Activated CD4-positive, alpha-beta T cell treated with anti-CD3 and anti-CD28 coated beads, Interleukin-2, amount 50 U/mL, for 48 hours (primary cell): ENCODE measurements at regions not wholly inside any gene's neighbourhood (a gene's known extent, or its start where the extent isn't known, plus 50 kb on each side); places are given as distances from the start of the nearest gene placed in this dataset.
A peak's percentile ranks its signal among the peaks of the same experiment; 100 is the strongest.

Source experiments
- DNase-seq, 2 experiments: peaks; one replicate each; pipeline ENCODE4 v3.0.0-alpha.2; 2020

- DNase-seq: no peak
Measured at GRCh38 chr9:13988944-13989343, 325.0 kb downstream of the NFIB start.

DNA sequence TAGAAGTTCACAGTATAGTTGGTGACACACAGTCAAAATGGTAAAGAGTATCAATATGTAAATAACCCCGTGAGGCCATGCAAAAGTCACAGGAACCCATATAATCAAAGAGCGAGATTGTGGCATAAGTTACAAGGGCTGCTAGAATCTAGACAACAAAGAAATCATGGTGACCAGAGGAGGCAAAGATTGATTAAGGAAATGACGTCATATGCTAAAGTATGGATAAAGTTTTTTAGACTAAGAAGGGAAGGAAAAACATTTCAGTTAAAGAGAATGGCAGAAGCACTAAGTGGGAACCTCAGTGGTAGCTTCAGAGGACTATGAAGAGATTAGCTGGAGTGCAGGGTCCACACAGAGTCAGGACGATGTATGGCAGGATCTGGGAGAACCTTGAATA is 330.3 kb downstream of the NFIB start:
- DNase-seq: no peak

DNA sequence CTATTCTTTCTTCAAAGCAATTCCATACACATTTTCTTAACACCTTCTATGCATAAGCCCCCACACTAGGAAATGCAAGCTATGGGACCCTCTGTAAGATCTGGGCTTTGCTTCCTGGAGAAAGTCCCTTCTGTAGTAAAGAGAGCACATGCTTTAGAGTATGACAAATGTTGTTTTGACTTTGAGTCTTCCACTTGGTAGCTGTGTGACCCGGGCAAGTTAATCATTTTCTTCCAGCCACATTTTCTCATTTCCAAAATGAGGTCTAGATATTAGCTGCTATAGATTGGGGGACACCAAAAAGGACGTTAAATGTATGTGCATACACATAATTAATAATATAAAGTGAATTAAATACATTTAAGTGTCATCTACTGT is 334.0 kb downstream of the NFIB start:
- DNase-seq: no peak

- no peak for DNase-seq
Measured at GRCh38 chr9:13975611-13976290, 338.2 kb downstream of the NFIB start.

GRCh38 chr9:13974891-13975290 is 339.1 kb downstream of the NFIB start:
- DNase-seq: no peak

- DNase-seq: no peak
Measured at GRCh38 chr9:13971966-13972655, 341.8 kb downstream of the NFIB start.

- DNase-seq: no peak
Measured at GRCh38 chr9:13971415-13971814, 342.5 kb downstream of the NFIB start.

- no peak for DNase-seq
Measured at GRCh38 chr9:13970426-13970825, 343.5 kb downstream of the NFIB start.

DNA sequence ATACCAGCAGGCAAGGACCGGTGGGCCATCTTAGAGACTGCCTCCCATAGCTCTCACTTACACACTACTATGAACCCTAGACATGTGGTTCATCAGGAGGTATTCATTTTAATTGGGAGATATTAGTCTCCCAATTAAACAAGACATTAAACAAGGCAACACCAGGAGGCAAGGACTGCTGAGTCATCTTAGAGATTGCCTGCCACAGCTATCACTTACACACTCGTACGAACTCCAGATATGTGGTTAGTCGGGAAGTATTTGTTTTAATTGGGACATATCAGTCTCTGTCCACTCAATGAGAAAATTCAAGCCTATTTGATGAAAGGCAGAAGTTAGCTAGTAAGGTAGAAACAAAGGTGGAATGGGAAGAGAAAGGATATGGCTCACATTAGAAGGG is 343.9 kb downstream of the NFIB start:
- no peak for DNase-seq

- DNase-seq: no peak
Measured at GRCh38 chr9:13967438-13967837, 346.5 kb downstream of the NFIB start.

GRCh38 chr9:13967011-13967410 is 346.9 kb downstream of the NFIB start:
- no peak for DNase-seq

- DNase-seq: no peak
Measured at GRCh38 chr9:13963005-13963653, 350.8 kb downstream of the NFIB start.

- DNase-seq: no peak
Measured at GRCh38 chr9:13962006-13962405, 351.9 kb downstream of the NFIB start.

- DNase-seq: no peak
Measured at GRCh38 chr9:13960011-13960765, 353.8 kb downstream of the NFIB start.

DNA sequence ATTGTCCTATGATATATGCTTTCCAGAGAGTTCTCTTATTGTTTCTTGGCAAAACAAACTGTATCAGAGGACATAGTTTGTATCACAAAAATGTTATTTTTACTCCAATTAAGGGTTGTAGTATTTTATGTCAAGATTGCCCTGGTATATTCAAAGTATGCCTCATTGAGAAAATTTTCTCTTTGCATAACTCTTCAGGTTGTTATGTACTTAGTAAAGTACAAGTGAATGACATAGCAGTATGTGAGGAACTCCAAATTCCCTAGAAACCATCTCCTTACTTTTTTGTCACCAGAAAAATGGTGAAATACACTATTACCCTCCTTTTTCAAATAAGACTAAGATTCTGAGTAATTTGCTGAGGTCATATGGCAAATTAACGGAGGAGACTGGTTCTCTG is 355.3 kb downstream of the NFIB start:
- DNase-seq: no peak

DNA sequence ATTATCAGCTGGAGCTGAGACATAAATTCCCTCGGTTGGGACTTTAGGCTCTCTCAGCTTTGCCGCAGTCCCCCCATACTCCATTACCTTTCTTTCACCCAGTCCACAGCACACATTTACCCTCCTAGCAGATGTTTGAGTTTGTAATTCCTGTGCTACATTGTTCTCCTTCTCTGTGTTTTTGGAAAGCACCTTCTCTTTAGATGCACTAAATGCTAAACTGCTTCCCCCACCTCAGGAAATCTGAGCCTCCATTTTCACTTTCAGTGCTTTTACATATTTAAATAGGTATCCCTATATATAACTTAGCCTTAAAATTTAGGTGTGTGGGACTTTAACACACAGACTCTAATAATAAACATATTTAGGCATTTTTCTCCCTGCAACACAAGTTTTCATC is 356.9 kb downstream of the NFIB start:
- DNase-seq: no peak

- DNase-seq: no peak
Measured at GRCh38 chr9:13956107-13956506, 357.8 kb downstream of the NFIB start.

- DNase-seq: no peak
Measured at GRCh38 chr9:13952906-13953305, 361.0 kb downstream of the NFIB start.

DNA sequence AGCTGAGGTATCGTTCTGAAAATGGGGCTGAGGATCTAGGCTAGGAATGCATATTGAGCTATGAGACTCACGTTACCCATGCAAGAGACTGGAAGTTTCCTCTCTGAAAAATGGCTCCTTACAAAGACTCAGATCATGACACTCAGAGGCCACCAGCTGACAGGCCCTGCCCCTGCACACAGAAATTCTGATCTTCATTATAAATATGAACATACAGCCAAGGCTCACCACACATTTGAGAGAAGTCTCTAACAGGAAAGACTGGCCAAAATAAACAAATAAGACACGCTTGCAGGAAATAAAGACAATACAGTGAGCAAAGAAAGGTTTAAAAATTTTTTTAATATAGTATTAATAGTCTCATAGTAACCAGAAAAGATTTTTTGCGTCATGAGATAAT is 365.9 kb downstream of the NFIB start:
- DNase-seq: no peak

DNA sequence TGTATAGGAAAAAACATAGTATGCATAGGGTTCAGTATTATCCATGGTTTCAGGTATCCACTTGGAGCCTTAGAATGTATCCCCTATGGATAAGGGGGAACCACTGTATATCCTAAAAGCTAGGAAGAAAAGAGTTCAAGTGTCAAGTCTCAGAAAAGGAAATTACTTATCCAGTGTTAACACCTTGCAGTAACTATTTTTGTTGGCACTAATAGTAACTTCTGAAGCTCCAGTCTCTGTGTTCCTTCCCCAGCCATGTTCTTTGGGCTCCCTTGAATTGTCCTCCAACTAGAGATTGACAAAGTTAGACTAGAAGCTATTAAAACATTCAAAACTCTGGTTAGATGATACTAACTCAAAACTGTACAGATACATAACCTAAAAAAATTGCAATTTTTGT is 370.8 kb downstream of the NFIB start:
- DNase-seq: no peak

- DNase-seq: peak; percentile 5 to 8
Measured at GRCh38 chr9:13942695-13943094, 371.2 kb downstream of the NFIB start.

- DNase-seq: no peak
Measured at GRCh38 chr9:13942201-13942600, 371.7 kb downstream of the NFIB start.

DNA sequence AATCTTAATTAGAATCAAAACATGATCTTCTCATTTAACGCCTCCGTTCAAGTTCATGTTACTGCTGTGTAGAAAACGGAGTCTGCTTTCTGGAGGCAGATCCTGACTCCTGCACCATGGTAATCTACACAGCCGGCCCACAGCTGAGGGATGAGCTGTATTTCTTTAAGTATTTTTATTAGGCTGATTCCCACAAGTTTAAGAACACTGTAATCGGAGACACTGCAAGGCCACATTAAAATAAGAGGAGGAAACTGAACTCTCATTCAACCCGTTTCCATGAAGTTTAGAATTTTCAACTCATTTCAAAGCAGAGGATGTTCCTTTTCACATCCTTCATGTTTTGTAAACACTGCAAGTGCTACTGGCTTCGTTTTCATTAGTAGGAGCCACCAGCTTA is 372.2 kb downstream of the NFIB start:
- no peak for DNase-seq
